T-cell (primary cell): ENCODE measurements at regions not wholly inside any gene's neighbourhood (a gene's known extent, or its start where the extent isn't known, plus 50 kb on each side); places are given as distances from the start of the nearest gene placed in this dataset.

Experiments
- ATAC-seq, 4 experiments: fragments of 200-7000 bp in 3 of 4; fragments of 150-1000 bp in 1 of 4; cut with Tn5 transposase; replicated peaks in 1 of 4; 1 replicate in 3 of 4; 2 replicates in 1 of 4; pipeline ENCODE4 v1.10.0; 2021; ENCODE audit warnings: moderate library complexity in 3 of 4, mild to moderate bottlenecking in 2 of 4, moderate number of reproducible peaks in 1 of 4
- CTCF ChIA-PET, 2 donors: fragments of 300-600 bp; sonication (Branson Sonifier 250); formaldehyde crosslinking; loops; one replicate each; lab custom pipeline; 2022; ENCODE audit warnings: antibody characterized with exemption in 2 of 2; lab: Charles Lee
- POLR2A ChIA-PET, 2 donors: fragments of 300-600 bp; sonication (Branson Sonifier 250); formaldehyde crosslinking; loops; one replicate each; lab custom pipeline; 2022; ENCODE audit warnings: antibody characterized with exemption in 2 of 2; lab: Charles Lee
- DNase-seq, 35 experiments: peaks; one replicate each; pipeline versions ENCODE4 v3.0.0 to v3.0.0-alpha.2; 2013 to 2023
- H3K27ac ChIP-seq: one replicate; pipeline ENCODE4 v1.5.1; 2013; ENCODE audit warnings: low read length
- H3K27me3 ChIP-seq, 2 experiments: replicated peaks in 1 of 2; 1 replicate in 1 of 2; 2 replicates in 1 of 2; pipeline versions ENCODE4 v1.6.1 to v1.7.0; 2013; ENCODE audit warnings: low read length in 1 of 2, mixed read lengths in 1 of 2; ENCODE audit not compliant: control insufficient read depth in 2 of 2, insufficient read depth in 2 of 2; ENCODE audit errors: extremely low read depth in 1 of 2
- H3K36me3 ChIP-seq, 2 donors: 1 replicate in 1 of 2; 2 replicates in 1 of 2; pipeline versions ENCODE4 v1.6.1 to v1.7.0; 2013; ENCODE audit warnings: low read length in 1 of 2; ENCODE audit not compliant: control insufficient read depth in 2 of 2, insufficient read depth in 1 of 2; ENCODE audit errors: extremely low read depth in 1 of 2
- H3K4me1 ChIP-seq, 2 experiments: 1 replicate in 1 of 2; 2 replicates in 1 of 2; pipeline versions ENCODE4 v1.6.1 to v1.7.0; 2013; ENCODE audit warnings: low read length in 2 of 2, mixed read lengths in 1 of 2; ENCODE audit not compliant: insufficient read depth in 2 of 2, control insufficient read depth in 1 of 2; ENCODE audit errors: extremely low read depth in 1 of 2
- H3K4me3 ChIP-seq, 2 donors: 1 replicate in 1 of 2; 2 replicates in 1 of 2; pipeline versions ENCODE4 v1.5.1 to v1.7.0; 2013; ENCODE audit warnings: mild to moderate bottlenecking in 2 of 2, low read length in 1 of 2, moderate library complexity in 1 of 2; ENCODE audit not compliant: control insufficient read depth in 1 of 2; ENCODE audit errors: extremely low read depth in 1 of 2
- H3K9me3 ChIP-seq: 2 replicates; pipeline ENCODE4 v1.7.0; 2013
- H3K27ac Mint-ChIP-seq, 2 donors: one replicate each; pipeline ENCODE4 v1.8.0; 2020 to 2021; ENCODE audit warnings: mild to moderate bottlenecking in 2 of 2, mixed read lengths in 2 of 2
- H3K27me3 Mint-ChIP-seq, 2 donors: one replicate each; pipeline ENCODE4 v1.8.0; 2021 to 2022; ENCODE audit warnings: mixed read lengths in 2 of 2
- H3K36me3 Mint-ChIP-seq: one replicate; pipeline ENCODE4 v1.8.0; 2021; ENCODE audit warnings: mixed read lengths
- H3K4me1 Mint-ChIP-seq, 3 donors: one replicate each; pipeline ENCODE4 v1.8.0; 2020 to 2022; ENCODE audit warnings: mixed read lengths in 3 of 3, mild to moderate bottlenecking in 1 of 3
- H3K4me3 Mint-ChIP-seq, 3 donors: one replicate each; pipeline ENCODE4 v1.8.0; 2020 to 2022; ENCODE audit warnings: mild to moderate bottlenecking in 3 of 3, mixed read lengths in 3 of 3, moderate library complexity in 3 of 3
- H3K9me3 Mint-ChIP-seq, 3 donors: one replicate each; pipeline ENCODE4 v1.8.0; 2020 to 2022; ENCODE audit warnings: mixed read lengths in 3 of 3
- WGBS: methylation state at CpG from one replicate; pipeline ENCODE4 v1.1.5; 2013; ENCODE audit warnings: missing lambda C conversion rate; ENCODE audit not compliant: insufficient coverage; 5-methylcytosine and 5-hydroxymethylcytosine counted together

DNA sequence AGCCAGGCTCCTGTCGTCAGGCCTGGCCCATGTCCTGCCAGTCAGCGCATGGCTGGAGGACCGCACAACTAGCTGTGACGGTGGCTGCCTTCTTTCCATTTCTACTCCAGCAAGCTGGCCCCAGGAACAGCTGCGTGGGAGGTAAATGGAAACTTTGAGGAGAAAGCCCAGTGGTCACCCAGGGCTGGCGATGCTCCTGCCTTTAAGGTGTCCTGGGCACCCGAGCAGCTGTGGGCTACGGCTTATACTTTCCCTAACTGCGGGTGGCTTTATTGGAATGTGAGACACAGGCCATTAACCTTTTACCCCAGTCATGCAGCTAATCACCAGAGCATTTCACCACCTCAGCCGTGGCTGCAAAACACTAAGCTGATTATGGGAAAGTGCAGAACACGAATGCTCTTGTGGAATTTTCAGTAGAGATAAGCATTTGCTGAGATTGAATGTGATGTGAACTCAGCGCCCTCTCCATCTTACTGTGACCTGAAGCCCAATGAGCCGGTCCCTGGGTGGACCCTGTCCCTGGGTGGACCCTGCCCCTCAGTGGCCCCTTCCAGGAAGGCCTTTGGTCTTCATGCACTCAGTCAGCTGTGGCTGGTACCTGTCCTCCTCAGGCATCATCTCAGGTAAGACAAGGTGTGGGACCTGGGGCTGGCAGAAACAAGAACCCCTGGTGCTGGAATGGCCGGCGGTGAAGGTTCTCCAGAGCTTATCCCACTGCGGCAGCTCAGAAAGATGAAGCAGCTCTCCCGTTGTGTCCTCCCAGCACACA, 275.4 kb upstream of the HS6ST1 start:
- H3K27ac Mint-ChIP-seq: no peak overlapping the region

DNA sequence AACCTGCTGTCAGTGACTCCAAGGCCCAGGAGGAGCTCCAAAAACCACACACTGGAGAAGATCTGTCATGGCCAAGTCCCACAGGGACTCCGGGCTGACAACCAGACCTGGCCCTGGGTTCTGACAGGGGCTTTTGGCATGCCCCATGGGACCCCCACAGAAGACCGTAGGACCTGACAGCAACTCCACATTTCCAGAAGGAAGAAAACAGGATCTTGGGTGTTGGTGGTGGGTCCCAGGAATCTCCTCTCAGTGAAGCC, 275.9 kb upstream of the HS6ST1 start:
- ATAC-seq (no peak), DNase-seq (no peak)
- H3K36me3 Mint-ChIP-seq: no peaks in the 10 kb centered on the region
- H3K4me1 Mint-ChIP-seq: no peaks in the 10 kb centered on the region
- H3K27me3 Mint-ChIP-seq: peaks cover 3 to 18% of the 10 kb centered on the region in 2 donors
- H3K4me3 Mint-ChIP-seq: no peak overlapping the region
- H3K27me3 ChIP-seq: peaks cover 0 to 19% of the 10 kb centered on the region in 2 experiments
- ChIA-PET CTCF (no interaction called here), POLR2A (no interaction called here)
- H3K4me1 ChIP-seq: no peaks in the 10 kb centered on the region
- peaks cover 0 to 2% of the 10 kb centered on the region in 2 donors for H3K36me3 ChIP-seq
- no peak overlapping the region for H3K27ac ChIP-seq
- no peaks in the 10 kb centered on the region for H3K9me3 ChIP-seq
- H3K9me3 Mint-ChIP-seq: no peaks in the 10 kb centered on the region
- no peak overlapping the region for H3K27ac Mint-ChIP-seq
- WGBS: 57% methylated on average over 1 of the region's 2 CpGs
- no peak overlapping the region for H3K4me3 ChIP-seq

More for the DNA sequence above, 275.4 kb upstream of the HS6ST1 start:
- no peak overlapping the region for H3K4me3 Mint-ChIP-seq
- DNase-seq (no peak), ATAC-seq (no peak)
- Histone ChIP-seq H3K4me3 (no peak overlapping the region), H3K4me1 (no peaks in the 10 kb centered on the region), H3K36me3 (peaks cover 0 to 2% of the 10 kb centered on the region in 2 donors), H3K27me3 (peaks cover 0 to 19% of the 10 kb centered on the region in 2 experiments), H3K9me3 (no peaks in the 10 kb centered on the region), H3K27ac (no peak overlapping the region)
- no peaks in the 10 kb centered on the region for H3K9me3 Mint-ChIP-seq
- no peaks in the 10 kb centered on the region for H3K4me1 Mint-ChIP-seq
- 89% methylated on average over 6 of the region's 17 CpGs for WGBS
- ChIA-PET CTCF (no interaction called here), POLR2A (no interaction called here)
- no peaks in the 10 kb centered on the region for H3K36me3 Mint-ChIP-seq
- peaks cover 3 to 19% of the 10 kb centered on the region in 2 donors for H3K27me3 Mint-ChIP-seq

- no peaks in the 10 kb centered on the region for H3K9me3 ChIP-seq
- no peaks in the 10 kb centered on the region for H3K4me1 ChIP-seq
- WGBS: 90% methylated on average over 10 of the region's 13 CpGs
- no peaks in the 10 kb centered on the region for H3K36me3 ChIP-seq
- H3K4me1 Mint-ChIP-seq: no peaks in the 10 kb centered on the region
- CTCF ChIA-PET: no interaction called here
- H3K27ac Mint-ChIP-seq: no peak overlapping the region
- no peaks in the 10 kb centered on the region for H3K36me3 Mint-ChIP-seq
- peaks cover 3 to 13% of the 10 kb centered on the region in 2 donors for H3K27me3 Mint-ChIP-seq
- ATAC-seq (no peak), DNase-seq (no peak)
- no peaks in the 10 kb centered on the region for H3K9me3 Mint-ChIP-seq
- no peak overlapping the region for H3K27ac ChIP-seq
- H3K4me3 Mint-ChIP-seq: no peak overlapping the region
- H3K27me3 ChIP-seq: peaks cover 0 to 19% of the 10 kb centered on the region in 2 experiments
- no peak overlapping the region for H3K4me3 ChIP-seq
- POLR2A ChIA-PET: no interaction called here
Measured at GRCh38 chr2:128594953-128595677, 276.4 kb upstream of the HS6ST1 start.

- ChIA-PET CTCF (no interaction called here), POLR2A (no interaction called here)
- peaks cover 0 to 15% of the 10 kb centered on the region in 2 experiments for H3K27me3 ChIP-seq
- ATAC-seq: no peak
- Mint-ChIP-seq H3K27ac (no peak overlapping the region), H3K36me3 (no peaks in the 10 kb centered on the region), H3K4me3 (no peak overlapping the region), H3K4me1 (no peaks in the 10 kb centered on the region), H3K9me3 (no peaks in the 10 kb centered on the region), H3K27me3 (peaks cover 3 to 7% of the 10 kb centered on the region in 2 donors)
- no peaks in the 10 kb centered on the region for H3K4me1 ChIP-seq
- 79% methylated on average over 6 of the region's 13 CpGs for WGBS
- no peak overlapping the region for H3K27ac ChIP-seq
- no peaks in the 10 kb centered on the region for H3K9me3 ChIP-seq
- no peak overlapping the region for H3K4me3 ChIP-seq
- H3K36me3 ChIP-seq: no peaks in the 10 kb centered on the region
- no peak for DNase-seq
Measured at GRCh38 chr2:128595763-128596395, 277.2 kb upstream of the HS6ST1 start.

DNA sequence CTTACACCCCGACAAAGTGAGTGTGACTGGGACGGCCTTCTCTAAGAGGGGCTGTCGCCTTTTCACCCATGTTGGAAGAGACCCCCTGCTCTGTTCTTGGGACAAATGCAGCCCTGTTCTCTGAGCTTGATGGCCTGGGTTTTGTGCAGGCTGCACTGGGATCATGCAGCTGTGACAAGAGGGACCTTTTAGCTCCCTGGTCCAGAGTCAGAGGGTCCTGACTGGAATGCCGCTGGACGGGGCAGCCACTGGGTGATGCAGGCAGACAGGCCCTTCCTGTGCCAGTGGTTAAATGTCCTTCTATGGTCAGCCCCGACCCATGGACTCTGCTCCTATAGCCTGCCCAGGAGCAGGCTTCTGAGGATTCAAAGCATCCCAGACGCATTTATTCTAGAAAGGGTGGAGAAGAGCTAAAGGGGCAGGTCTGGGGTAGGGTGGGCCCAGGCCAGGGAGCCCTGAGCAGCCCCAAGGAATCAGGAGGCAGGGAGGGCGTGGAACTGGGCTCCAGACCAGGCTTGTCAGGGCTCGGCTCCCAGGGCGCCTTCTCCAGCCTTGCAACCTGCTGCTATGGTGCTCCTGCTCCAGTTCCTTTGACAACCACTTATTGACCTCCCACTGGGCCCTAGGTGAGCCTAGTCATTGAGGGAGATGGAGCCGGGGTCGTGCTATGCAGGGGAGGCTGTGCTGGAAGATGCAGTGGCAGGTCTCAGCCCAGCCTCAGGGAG, 277.9 kb upstream of the HS6ST1 start:
- no peaks in the 10 kb centered on the region for H3K4me1 Mint-ChIP-seq
- no peak overlapping the region for H3K4me3 Mint-ChIP-seq
- Histone ChIP-seq H3K9me3 (no peaks in the 10 kb centered on the region), H3K36me3 (no peaks in the 10 kb centered on the region), H3K27me3 (peaks cover 0 to 11% of the 10 kb centered on the region in 2 experiments), H3K4me1 (no peaks in the 10 kb centered on the region), H3K27ac (no peak overlapping the region), H3K4me3 (no peak overlapping the region)
- H3K36me3 Mint-ChIP-seq: no peaks in the 10 kb centered on the region
- no peaks in the 10 kb centered on the region for H3K9me3 Mint-ChIP-seq
- DNase-seq (no peak), ATAC-seq (no peak)
- H3K27ac Mint-ChIP-seq: no peak overlapping the region
- ChIA-PET POLR2A (interaction anchor here in 1 of 2 donors (0.5 kb wide), 1 partner anchor 1749 kb away, joined by 8 read pairs; no protein-coding TSS in a partner anchor), CTCF (no interaction called here)
- WGBS: 76% methylated on average over 10 of the region's 12 CpGs
- H3K27me3 Mint-ChIP-seq: peaks cover 3 to 5% of the 10 kb centered on the region in 2 donors

DNA sequence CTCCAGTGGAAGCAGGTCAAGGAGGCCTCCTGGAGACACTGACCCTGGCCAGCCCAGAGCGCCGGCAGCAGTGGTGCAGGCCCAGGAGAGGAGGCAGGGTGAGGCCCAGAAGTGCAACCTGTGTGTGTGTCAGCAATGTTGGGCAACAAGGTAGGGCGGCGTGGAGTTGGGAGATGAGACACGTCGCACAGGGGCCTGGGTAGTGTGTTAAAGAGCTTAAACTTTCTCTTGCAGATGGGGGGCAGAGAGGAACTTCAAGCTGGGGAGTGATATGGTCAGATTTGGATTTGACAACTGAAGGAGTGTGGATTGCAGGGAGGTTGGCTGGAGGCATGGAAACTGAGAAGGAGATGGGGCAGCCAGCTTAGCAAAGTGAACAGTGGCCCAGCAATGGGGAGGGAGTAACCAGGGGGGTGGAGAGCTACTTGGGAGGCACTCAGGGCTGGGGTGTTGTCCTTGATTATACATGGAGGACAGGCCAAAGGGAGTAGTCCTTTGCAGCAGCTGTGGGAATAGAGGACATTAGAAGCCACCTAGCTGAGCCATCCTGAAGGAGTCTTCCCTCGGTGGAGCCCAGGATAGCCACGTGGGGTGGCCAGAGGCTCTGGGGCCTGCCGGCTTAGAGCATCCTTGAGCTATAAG, 278.6 kb upstream of the HS6ST1 start:
- H3K4me3 ChIP-seq: no peak overlapping the region
- H3K9me3 Mint-ChIP-seq: no peaks in the 10 kb centered on the region
- no peak overlapping the region for H3K27ac Mint-ChIP-seq
- H3K36me3 Mint-ChIP-seq: no peaks in the 10 kb centered on the region
- H3K27me3 ChIP-seq: peaks cover 0 to 11% of the 10 kb centered on the region in 2 experiments
- no peak overlapping the region for H3K27ac ChIP-seq
- no peaks in the 10 kb centered on the region for H3K4me1 ChIP-seq
- no peak overlapping the region for H3K4me3 Mint-ChIP-seq
- 87% methylated on average over 9 of the region's 9 CpGs for WGBS
- no peaks in the 10 kb centered on the region for H3K36me3 ChIP-seq
- ChIA-PET POLR2A (interaction anchor here in 1 of 2 donors (0.5 to 0.6 kb wide), 2 partner anchors 51 to 1750 kb away, joined by 8 to 9 read pairs; no protein-coding TSS in a partner anchor), CTCF (no interaction called here)
- DNase-seq (no peak), ATAC-seq (no peak)
- H3K27me3 Mint-ChIP-seq: peaks cover 0 to 3% of the 10 kb centered on the region in 2 donors
- H3K9me3 ChIP-seq: no peaks in the 10 kb centered on the region
- H3K4me1 Mint-ChIP-seq: no peaks in the 10 kb centered on the region
